ENCODE measurements at regions not wholly inside any gene's neighbourhood (a gene's known extent, or its start where the extent isn't known, plus 50 kb on each side); places are given as distances from the start of the nearest gene placed in this dataset.

DNA sequence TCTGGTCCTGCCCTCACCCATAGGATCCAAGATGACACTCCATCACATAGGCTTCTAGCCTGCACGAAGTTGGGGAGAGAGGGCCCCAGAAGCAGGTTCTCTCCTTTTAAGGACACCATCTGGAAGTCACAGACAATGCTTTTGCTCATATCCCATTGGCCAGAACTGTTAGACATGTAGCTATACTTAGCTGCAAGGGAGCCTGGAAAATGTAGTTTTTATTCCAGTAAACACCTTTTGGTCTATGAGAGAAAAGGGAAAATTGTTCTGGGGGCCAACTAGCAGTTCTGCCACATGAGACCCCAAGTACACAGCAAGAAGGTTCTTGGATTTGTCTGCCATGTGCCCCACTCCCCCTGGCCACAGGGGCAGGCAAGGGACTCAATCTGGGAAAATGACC, 206.1 kb downstream of the ZFP36L2 start:
- H3K9ac ChIP-seq (ENCODE audit: control insufficient read depth, extremely low read depth, insufficient read depth, low read length) = no peak overlapping the region
- dilution Hi-C loops (cut with MboI; ENCODE audit: extremely low pct_ligation_motif_present, low sequenced_read_pairs) = no loop called here
- no peak for FAIRE-seq
- H3K4me1 ChIP-seq (ENCODE audit: control insufficient read depth, extremely low read depth, insufficient read depth, low read length) = peaks cover 19% of the 10 kb centered on the region
- H3K4me2 ChIP-seq (ENCODE audit: control insufficient read depth, extremely low read depth, insufficient read depth, low read depth, low read length) = no peak overlapping the region
- H3K9me1 ChIP-seq (ENCODE audit: control insufficient read depth, extremely low read depth, insufficient read depth, low read length) = no peaks in the 10 kb centered on the region
- no peaks in the 10 kb centered on the region for H3K27me3 ChIP-seq (ENCODE audit: control insufficient read depth, extremely low read depth, insufficient read depth, low read length)
- H2AFZ ChIP-seq (ENCODE audit: control insufficient read depth, low read length) = no peak overlapping the region
- DNase-seq (ENCODE audit: low read depth, low spot score) = no peak
- TF ChIP-seq, protein P1, sequence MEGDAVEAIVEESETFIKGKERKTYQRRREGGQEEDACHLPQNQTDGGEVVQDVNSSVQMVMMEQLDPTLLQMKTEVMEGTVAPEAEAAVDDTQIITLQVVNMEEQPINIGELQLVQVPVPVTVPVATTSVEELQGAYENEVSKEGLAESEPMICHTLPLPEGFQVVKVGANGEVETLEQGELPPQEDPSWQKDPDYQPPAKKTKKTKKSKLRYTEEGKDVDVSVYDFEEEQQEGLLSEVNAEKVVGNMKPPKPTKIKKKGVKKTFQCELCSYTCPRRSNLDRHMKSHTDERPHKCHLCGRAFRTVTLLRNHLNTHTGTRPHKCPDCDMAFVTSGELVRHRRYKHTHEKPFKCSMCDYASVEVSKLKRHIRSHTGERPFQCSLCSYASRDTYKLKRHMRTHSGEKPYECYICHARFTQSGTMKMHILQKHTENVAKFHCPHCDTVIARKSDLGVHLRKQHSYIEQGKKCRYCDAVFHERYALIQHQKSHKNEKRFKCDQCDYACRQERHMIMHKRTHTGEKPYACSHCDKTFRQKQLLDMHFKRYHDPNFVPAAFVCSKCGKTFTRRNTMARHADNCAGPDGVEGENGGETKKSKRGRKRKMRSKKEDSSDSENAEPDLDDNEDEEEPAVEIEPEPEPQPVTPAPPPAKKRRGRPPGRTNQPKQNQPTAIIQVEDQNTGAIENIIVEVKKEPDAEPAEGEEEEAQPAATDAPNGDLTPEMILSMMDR (optimal IDR thresholded peaks at IDR 0.05 in 1 of 3, IDR thresholded peaks at IDR 0.05 in 1 of 3, conservative IDR thresholded peaks at IDR 0.05 in 1 of 3; ENCODE audit: extremely low read depth in 1 of 3, insufficient read depth in 2 of 3, low read length in 3 of 3) = no peak
- no peak for TF ChIP-seq EZH2 (IDR thresholded peaks at IDR 0.05; ENCODE audit: low read length)
- peaks cover 5% of the 10 kb centered on the region for H3K9me3 ChIP-seq (ENCODE audit: control insufficient read depth, low read depth, low read length)
- H3K79me2 ChIP-seq (ENCODE audit: control insufficient read depth, insufficient read depth, low read length) = no peaks in the 10 kb centered on the region
- H3K36me3 ChIP-seq (ENCODE audit: control insufficient read depth in 2 of 2, extremely low read depth in 1 of 2, insufficient read depth in 2 of 2, low read length in 2 of 2) = no peaks in the 10 kb centered on the region
- H3K4me3 ChIP-seq (ENCODE audit: control insufficient read depth in 2 of 3, extremely low read depth in 1 of 3, insufficient read depth in 2 of 3, low read depth in 1 of 3, low read length in 3 of 3) = no peak overlapping the region
- H3K27ac ChIP-seq (ENCODE audit: control insufficient read depth, insufficient read depth, low read length) = no peak overlapping the region
- no peaks in the 10 kb centered on the region for H4K20me1 ChIP-seq (ENCODE audit: control insufficient read depth, extremely low read depth, insufficient read depth, low read length)

DNA sequence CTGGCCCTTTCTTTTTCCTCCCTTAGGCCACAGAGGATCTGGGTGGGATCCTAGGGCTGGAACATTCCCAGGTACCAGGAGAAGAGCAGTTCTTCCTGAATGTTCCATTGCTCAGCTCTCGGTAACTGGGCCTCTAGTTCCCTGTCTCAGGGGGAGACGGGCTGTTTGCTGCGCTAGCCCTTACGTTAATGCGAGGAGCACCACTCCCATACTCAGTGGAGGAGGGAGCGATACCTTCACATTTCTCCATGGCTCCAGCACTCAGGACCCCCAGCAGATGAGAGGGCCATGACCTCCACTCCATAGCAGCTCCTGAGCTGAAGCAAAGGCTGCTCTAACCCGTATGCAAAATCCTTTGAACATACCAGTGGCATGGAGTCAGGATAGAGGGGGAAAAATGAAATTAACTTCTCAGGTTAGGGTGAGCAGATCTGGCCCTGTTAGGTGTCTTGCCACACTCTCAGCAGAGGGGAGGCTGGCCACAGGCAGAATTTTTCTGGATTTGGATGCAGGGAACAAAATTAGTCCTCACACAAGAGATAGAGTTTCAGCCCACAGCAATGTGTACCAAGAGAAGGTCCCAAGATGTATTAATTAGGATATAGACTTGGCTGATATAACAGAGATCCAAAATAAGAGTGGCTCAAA, 206.7 kb downstream of the ZFP36L2 start:
- DNase-seq (ENCODE audit: low read depth, low spot score) (no peak), FAIRE-seq (no peak)
- dilution Hi-C loops (cut with MboI; ENCODE audit: extremely low pct_ligation_motif_present, low sequenced_read_pairs) = no loop called here
- TF ChIP-seq, protein P1 (optimal IDR thresholded peaks at IDR 0.05 in 1 of 3, IDR thresholded peaks at IDR 0.05 in 1 of 3, conservative IDR thresholded peaks at IDR 0.05 in 1 of 3; ENCODE audit: extremely low read depth in 1 of 3, insufficient read depth in 2 of 3, low read length in 3 of 3) = no peak
- no peak for TF ChIP-seq EZH2 (IDR thresholded peaks at IDR 0.05; ENCODE audit: low read length)
- Histone ChIP-seq H3K27me3 (ENCODE audit: control insufficient read depth, extremely low read depth, insufficient read depth, low read length) (no peaks in the 10 kb centered on the region), H3K9ac (ENCODE audit: control insufficient read depth, extremely low read depth, insufficient read depth, low read length) (no peak overlapping the region), H3K36me3 (ENCODE audit: control insufficient read depth in 2 of 2, extremely low read depth in 1 of 2, insufficient read depth in 2 of 2, low read length in 2 of 2) (no peaks in the 10 kb centered on the region), H3K9me3 (ENCODE audit: control insufficient read depth, low read depth, low read length) (peaks cover 5% of the 10 kb centered on the region), H4K20me1 (ENCODE audit: control insufficient read depth, extremely low read depth, insufficient read depth, low read length) (no peaks in the 10 kb centered on the region), H3K4me3 (ENCODE audit: control insufficient read depth in 2 of 3, extremely low read depth in 1 of 3, insufficient read depth in 2 of 3, low read depth in 1 of 3, low read length in 3 of 3) (no peak overlapping the region), H3K27ac (ENCODE audit: control insufficient read depth, insufficient read depth, low read length) (no peak overlapping the region), H2AFZ (ENCODE audit: control insufficient read depth, low read length) (no peak overlapping the region), H3K4me1 (ENCODE audit: control insufficient read depth, extremely low read depth, insufficient read depth, low read length) (peaks cover 21% of the 10 kb centered on the region), H3K4me2 (ENCODE audit: control insufficient read depth, extremely low read depth, insufficient read depth, low read depth, low read length) (no peak overlapping the region), H3K79me2 (ENCODE audit: control insufficient read depth, insufficient read depth, low read length) (no peaks in the 10 kb centered on the region), H3K9me1 (ENCODE audit: control insufficient read depth, extremely low read depth, insufficient read depth, low read length) (no peaks in the 10 kb centered on the region)

Measured in keratinocyte (primary cell).